GM21390 (cell line): ENCODE measurements at regions not wholly inside any gene's neighbourhood (a gene's known extent, or its start where the extent isn't known, plus 50 kb on each side); places are given as distances from the start of the nearest gene placed in this dataset.
"Not testable (repeated sequence)": the region's sequence is repeated elsewhere in the genome, so short reads cannot be mapped to it uniquely, and the experiment has no call there.

ENCODE experiments used
- ATAC-seq: cut with Tn5 transposase; IDR thresholded peaks from one replicate; pipeline ENCODE4 v1.9.1; 2021; ENCODE audit not compliant: unreplicated experiment

- no peak for ATAC-seq
Measured at GRCh38 chr6:167661552-167662044, 165.1 kb upstream of the AFDN start.

DNA sequence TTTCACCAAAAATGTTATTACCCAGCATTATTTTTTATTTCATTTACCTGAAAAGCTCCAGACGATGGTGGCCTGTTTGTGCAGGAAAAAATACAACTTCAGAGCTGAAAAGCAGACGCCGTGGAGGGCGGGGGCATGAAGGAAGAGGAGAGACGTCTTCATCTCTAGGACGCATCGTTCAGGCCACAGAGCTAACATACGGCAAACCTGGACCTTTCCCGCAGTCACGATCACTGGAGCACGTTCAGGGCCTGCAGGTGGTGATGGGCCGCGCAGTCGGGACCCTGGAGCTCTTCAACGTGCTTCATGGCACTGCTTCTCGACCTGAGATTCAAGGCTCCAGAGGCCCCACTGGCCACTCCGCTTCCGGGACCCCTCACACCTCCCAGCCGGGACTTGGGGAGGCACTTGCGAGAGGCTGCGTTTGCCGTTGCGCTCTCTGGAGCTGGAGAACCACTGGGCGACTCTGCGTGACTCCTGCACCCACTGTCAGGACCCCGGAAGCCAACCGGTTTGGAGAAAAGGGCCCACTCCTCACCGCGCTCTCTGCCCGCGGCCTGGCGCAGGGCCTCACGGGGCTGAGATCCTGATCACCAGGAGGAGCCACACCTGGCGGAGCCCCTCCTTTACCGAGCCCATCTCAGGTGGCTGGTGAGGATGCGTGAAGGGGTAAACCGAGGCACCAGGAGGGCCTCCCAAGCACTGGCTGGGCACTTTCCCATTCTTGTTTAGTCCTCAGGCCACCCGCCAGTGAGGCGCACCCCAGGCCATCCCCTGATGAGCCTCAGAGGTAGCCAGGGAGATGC, 164.4 kb upstream of the AFDN start:
- no peak for ATAC-seq

DNA sequence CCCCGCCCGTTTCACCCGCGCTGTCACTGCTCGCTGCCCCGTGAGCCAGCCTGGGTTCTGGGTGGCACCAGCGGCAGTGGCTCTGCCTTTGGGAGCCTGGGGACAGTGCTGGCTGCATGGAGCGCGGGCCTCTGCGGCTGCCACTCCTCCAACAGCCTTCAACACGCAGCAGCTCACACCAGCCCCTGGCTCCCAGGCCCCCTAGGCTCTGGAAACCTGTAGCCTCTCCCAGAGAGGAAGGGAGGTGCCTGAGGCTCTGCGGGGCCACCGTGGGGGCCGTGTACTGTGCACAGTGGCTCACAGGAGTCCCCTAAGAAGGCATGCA, 163.9 kb upstream of the AFDN start:
- no peak for ATAC-seq

GRCh38 chr6:167663316-167663715, 163.4 kb upstream of the AFDN start:
- no peak for ATAC-seq

DNA sequence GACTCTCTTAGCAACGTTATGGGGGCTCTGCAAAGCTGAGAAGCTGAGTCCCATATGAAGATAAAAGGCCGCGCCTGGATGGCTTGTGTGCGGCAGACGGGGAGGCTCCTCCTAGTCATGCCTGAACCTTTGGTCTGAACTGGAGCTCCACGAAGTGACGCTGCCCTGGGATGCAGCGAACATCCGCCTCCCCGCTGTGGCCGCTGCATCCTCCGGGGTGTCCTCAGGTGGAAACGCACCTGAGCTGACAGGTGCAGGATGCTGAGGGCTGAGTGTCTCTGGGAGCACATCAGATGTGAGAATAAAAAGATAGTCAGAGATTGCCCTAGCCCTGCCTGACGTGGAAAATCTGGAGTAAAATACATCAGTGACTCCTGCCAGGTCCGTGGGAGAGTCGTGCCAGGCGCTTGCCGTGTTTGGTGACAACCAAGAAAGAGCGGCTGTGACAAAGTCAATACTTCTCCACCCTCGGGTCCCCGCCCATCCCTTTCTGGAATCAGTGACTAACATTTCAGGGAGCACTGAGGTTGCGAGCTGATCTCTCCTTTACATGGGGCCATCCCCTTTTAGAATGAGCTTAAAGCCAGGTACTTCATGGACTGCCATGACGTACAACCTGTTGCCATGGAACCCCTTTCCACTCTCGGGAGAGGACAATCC, 162.8 kb upstream of the AFDN start:
- ATAC-seq: no peak

DNA sequence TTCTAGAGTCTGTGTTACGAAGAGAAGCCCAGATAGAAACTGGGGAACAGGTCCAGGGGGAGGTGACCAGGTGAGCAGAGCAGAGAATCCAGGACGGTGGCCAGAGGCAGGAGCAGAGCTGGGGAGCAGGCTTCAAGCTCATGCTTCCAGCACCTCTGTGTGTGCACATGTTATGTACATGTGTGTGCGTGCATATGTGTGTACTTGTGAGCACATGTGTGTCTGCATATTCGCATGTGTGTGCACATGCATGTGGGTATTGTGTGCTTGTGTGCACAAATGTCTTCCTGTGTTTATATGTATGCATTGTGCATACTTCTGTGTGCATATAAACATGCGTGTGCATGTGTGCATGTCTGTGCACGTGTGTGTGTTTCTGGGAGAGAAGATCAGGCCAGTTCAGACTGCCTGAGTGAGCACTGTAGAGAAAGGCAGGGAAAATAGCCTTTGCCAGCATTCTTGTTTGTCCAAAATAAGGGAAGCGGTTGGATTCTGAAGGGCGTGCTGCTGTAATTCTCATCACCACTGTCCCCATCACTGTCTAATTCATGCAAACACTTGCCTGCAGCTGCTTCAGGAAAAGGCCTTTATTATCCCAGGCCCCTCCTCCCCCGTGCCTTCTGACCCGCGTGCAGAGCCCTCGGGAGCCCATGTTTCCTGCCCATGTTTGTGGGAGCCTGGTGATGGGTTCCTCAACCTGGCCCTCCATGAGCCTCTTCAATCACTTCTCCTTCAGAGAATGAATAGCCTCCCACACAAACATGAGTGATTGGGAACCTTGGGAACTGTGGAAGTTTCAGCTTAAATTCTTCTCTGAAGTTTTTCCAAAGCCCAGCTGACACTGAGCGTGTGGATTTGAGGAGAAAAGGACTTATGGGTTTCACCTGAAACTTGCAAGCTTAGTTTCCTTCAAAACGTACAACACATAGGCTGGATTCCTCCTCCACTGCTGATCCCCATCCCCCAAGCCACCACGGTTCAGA, 161.7 kb upstream of the AFDN start:
- no peak for ATAC-seq

DNA sequence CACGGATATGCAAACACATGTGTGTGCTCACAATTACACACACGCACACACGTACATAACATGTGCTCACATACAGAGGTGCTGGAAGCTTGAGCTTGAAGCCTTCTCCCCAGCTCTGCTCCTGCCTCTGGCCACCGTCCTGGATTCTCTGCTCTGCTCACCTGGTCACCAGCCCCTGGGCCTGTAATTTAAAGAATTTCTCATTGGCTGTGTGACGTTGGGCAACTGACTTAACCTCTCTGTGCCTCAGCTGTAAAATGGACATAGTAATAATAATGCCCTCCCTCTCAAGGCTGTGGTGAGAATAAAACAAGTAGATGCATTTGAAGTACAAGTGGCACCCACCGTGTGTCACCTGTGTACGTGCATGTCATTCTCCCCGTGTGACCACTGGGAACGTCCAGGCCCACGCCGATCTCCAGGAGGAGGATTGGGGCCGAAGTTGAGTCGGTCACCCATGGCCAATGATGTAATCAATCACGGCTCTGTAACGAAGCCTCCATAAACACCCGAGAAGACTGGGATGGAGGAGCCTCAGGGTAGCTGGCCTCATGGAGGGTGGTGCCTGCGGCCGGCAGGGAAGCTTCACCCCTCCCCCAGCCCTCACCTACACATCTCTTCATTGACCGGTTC, 160.9 kb upstream of the AFDN start:
- ATAC-seq: no peak

DNA sequence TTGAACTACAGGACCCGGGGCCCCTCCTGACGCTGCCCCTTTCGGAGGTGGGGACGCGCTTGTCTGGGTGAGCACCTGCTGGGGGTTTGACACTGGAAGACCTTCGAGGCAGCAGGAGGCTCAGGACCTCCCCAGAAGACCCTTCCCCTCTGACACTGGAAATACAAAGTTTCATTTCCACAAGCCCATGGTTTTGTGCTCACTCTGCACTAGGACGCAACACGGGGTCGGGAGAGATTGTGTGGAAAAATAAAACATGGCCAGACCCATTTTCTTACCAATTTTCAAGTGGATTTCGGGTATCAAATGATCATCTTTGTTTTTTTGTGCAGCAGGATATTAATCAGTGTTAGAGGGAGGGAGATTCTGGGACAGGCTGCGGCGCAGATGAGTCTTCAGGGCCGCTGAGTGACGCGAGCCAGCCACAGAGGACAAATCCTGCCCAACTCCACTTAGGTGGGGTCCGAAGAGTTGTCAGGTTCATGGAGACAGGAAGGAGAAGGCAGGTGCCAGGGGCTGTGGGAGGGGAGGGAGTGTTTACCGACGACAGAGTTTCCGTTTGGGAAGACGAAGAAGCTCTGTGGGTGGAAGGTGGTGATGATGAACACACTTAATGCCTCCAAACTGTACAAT, 160.0 kb upstream of the AFDN start:
- no peak for ATAC-seq

GRCh38 chr6:167667204-167668018, 159.3 kb upstream of the AFDN start:
- ATAC-seq: no peak

GRCh38 chr6:167668019-167668753, 158.5 kb upstream of the AFDN start:
- ATAC-seq: no peak

GRCh38 chr6:167668754-167669552, 157.8 kb upstream of the AFDN start:
- ATAC-seq: no peak

DNA sequence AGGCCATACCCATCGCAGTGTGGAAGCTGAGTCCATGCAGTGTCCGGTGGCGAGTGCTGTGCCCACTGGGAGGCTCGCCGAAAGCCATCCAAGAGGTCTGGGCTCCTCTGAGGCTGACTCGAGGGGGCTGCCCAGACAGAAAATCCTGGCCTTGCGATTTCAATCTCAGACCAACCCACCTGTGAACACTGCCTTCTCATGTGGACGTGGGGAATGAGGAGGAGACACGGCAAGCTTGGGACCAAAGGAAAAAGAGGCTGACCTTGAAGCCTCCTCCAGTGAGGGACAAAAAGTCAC, 157.2 kb upstream of the AFDN start:
- ATAC-seq: no peak

DNA sequence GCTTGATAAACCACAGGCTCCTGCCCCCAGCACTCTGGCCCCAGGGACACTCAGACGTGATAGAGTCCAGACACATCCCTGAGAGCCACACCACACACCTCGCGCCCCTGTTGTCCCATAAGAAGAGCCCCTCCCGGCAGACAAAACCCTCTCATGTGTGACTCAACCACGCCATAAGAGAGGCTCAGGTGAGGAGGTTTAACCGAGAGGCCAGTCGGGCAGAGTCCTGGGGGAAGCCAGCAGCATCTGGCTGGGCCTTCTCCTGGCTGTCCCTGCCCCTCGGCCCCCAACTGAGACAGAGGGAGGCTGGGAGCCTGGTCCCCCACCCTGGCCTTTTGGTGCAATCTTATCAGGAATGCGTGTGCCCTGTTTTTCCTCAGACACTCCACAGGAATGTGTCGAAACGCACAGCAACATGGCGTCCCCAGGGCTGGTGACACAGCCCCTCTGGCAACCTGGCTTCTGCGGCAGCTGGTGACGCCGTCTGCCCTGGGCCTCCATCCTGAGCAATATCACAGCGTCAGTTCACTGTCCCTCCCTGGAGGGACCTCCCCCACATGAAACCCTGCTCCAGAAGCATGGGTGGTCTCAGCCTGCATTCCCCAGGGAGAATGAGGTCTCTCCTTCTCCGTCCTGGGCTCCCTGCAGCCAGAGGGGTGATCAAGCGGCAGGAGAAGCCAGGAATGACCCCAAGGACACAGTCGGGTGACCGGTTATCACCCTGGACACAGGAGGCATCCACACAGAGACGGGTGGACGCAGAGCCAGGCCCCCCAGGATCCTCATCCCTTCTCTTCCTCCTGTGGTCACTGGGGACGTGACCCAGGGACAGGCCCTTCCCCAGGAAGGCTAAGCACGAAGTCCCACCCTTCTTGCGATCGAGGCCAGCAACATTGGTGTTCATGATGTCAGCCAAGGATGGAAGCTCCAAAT, 156.6 kb upstream of the AFDN start:
- ATAC-seq: no peak

DNA sequence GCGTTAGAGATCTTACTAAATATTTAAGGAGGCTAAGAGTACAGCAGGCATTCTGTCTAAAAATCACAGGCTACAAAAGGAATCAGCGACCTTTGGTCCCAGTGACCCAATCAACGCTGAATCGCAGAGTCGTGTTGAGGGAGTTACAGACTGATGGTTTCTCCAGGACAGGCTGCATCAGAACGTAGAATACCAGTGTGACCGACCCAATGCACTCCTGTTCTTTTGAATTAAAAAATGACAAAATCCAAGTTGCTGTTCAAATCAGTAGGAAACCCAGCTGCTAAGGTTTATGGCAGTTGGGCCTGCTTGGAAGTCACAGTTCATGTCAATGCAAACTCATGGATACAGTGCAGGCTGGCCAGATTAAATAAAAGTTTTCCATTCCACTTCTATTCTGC, 155.8 kb upstream of the AFDN start:
- ATAC-seq: no peak

DNA sequence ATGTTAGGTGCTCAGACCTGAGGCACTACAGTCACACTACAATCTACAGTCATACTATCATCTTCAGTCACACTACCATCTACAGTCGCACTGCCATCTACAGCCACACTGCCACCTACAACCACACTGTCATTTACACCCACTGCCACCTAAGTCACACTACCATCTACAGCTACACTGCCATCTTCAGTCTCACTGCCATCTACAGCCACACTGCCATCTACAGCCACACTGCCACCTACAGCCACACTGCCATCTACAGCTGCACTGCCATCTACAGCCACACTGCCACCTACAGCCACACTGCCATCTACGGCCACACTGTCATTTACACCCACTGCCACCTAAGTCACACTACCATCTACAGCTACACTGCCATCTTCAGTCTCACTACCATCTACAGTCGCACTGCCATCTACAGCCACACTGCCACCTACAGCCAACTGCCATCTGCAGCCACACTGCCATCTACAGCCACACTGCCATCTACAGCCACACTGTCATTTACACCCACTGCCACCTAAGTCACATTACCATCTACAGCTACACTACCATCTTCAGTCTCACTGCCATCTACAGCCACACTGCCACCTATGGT, 155.2 kb upstream of the AFDN start:
- ATAC-seq: not testable (repeated sequence)

DNA sequence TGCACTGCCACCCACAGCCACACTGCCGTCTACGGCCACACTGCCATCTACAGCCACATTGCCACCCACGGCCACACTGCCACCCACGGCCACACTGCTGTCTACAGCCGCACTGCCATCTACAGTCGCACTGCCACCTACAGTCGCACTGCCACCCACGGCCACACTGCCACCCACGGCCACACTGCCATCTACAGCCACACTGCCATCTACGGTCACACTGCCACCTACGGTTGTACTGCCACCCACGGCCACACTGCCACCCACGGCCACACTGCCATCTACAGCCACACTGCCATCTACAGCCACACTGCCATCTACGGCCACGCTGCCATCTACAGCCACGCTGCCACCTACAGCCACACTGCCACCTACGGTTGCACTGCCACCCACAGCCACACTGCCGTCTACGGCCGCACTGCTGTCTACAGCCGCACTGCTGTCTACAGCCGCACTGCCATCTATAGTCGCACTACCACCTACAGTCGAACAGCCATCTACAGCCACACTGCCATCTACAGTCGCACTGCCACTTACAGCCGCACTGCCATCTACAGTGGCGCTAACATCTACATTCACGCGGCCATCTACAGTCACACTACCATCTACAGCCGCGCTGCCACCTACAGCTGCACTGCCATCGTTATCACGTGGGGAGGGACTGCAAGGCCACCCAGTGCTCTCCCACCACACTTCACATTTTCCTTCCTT, 154.6 kb upstream of the AFDN start:
- no peak for ATAC-seq
